BLaER1 (cell line): ENCODE measurements at regions not wholly inside any gene's neighbourhood (a gene's known extent, or its start where the extent isn't known, plus 50 kb on each side); places are given as distances from the start of the nearest gene placed in this dataset.
"Not testable (repeated sequence)": the region's sequence is repeated elsewhere in the genome, so short reads cannot be mapped to it uniquely, and the experiment has no call there.

Experiments used
- H3K27ac ChIP-seq: shearing (Covaris generic); formaldehyde crosslinking; 2 replicates; pipeline ENCODE4 v1.8.1; 2022
- H3K27me3 ChIP-seq: shearing (Covaris generic); formaldehyde crosslinking; 2 replicates; pipeline ENCODE4 v1.8.1; 2022
- H3K36me3 ChIP-seq: shearing (Covaris generic); formaldehyde crosslinking; 2 replicates; pipeline ENCODE4 v1.8.1; 2022
- H3K4me1 ChIP-seq: shearing (Covaris generic); formaldehyde crosslinking; 2 replicates; pipeline ENCODE4 v1.8.1; 2022
- H3K4me2 ChIP-seq: shearing (Covaris generic); formaldehyde crosslinking; 2 replicates; pipeline ENCODE4 v1.8.1; 2022
- H3K4me3 ChIP-seq: shearing (Covaris generic); formaldehyde crosslinking; 2 replicates; pipeline ENCODE4 v1.8.1; 2022
- H3K9ac ChIP-seq: shearing (Covaris generic); formaldehyde crosslinking; 2 replicates; pipeline ENCODE4 v1.8.1; 2022
- H3K9me3 ChIP-seq: shearing (Covaris generic); formaldehyde crosslinking; 2 replicates; pipeline ENCODE4 v1.8.1; 2022
- H4K20me1 ChIP-seq: shearing (Covaris generic); formaldehyde crosslinking; 2 replicates; pipeline ENCODE4 v1.8.1; 2022
- Cebpa-rat ChIP-seq: shearing (Covaris generic); IDR thresholded peaks from 2 replicates; pipeline ENCODE4 v1.8.1; 2022

DNA sequence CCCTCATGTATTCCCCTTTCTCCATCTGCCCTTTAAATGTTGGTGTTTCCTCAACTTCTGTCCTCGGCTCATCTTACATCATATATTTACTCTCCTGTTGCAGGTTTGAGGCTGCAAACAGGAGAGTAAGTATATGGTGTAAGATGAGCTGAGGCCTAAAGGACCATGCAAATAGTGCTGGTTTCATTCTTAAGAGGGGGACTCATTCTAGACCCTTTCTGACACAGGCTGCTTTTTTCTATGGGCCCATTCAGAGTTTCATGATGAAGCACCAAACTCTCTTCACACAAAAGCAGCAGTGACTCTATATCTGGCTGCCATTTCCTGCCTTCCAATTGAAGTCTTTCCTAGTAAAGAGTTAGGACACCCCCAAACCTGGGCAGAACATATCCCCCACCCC lies 218.5 kb downstream of the PHLDA1 start:
- no peak overlapping the region for H3K27ac ChIP-seq

DNA sequence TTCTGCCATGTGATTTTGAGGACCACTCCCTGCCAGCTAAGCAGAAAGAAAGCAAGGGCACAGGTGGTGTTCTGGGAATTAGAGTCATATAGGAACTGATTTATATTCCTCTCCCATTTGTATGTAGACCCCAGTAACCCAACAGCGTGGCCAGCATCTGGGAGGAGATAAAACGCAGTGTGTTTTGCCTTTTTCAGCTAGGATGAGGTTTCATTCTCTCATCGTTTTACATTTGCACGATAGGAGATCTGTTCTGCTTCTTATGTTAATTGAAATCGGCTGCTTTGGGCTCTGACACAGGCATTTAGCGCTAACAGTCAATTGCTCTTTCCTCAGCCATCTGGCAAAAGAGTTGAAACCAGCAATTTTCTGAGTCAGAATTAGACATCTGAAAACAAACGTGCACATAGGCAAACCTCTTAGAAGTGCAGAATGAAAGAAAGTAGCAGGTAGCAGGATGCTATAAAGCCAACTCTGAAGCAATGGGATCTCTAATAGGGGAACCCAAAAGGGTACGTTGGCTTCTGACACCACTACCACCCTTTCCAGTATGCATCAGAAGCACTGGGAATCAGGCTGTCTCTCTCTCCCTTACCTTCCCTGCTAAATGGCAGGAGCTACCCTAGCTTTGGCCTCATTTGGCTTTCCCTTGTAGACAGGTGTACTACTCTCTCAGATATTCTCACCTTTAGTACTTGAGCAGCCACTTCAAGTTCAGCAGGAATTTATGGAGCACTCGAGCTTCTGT lies 219.1 kb downstream of the PHLDA1 start:
- no peak overlapping the region for H3K4me2 ChIP-seq
- H3K27me3 ChIP-seq = no peaks in the 10 kb centered on the region
- no peaks in the 10 kb centered on the region for H3K36me3 ChIP-seq
- TF ChIP-seq Cebpa-rat = no peak
- no peaks in the 10 kb centered on the region for H4K20me1 ChIP-seq
- peaks cover 37% of the 10 kb centered on the region for H3K4me1 ChIP-seq
- H3K27ac ChIP-seq = no peak overlapping the region
- H3K4me3 ChIP-seq = no peak overlapping the region
- H3K9me3 ChIP-seq = peaks cover 9% of the 10 kb centered on the region
- no peak overlapping the region for H3K9ac ChIP-seq

More for the DNA sequence above, 218.5 kb downstream of the PHLDA1 start:
- no peak for TF ChIP-seq Cebpa-rat
- no peaks in the 10 kb centered on the region for H3K36me3 ChIP-seq
- peaks cover 37% of the 10 kb centered on the region for H3K4me1 ChIP-seq
- H3K9me3 ChIP-seq = peaks cover 8% of the 10 kb centered on the region; the same call in 1 of the 2 replicates
- no peak overlapping the region for H3K9ac ChIP-seq
- H3K4me2 ChIP-seq = no peak overlapping the region
- no peaks in the 10 kb centered on the region for H3K27me3 ChIP-seq
- no peak overlapping the region for H3K4me3 ChIP-seq
- H4K20me1 ChIP-seq = no peaks in the 10 kb centered on the region

DNA sequence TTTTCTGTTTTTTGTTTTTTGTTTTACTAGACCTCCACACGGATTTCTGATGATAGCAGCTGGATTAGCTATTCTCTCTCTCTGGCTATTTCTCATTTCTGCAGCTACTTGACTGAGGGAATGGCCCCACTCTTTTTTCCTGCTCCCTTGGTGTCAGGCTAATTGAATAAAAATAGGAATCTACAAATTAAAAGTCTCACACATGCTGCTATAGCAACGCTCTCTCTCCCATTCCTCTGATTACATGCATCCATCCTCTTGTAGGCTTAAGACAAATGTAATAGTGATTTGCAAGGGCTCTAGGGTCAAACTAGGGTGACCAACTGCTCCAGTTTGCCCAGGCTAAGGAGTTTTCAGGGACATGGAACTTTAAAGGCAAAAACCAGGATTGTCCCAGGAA lies 221.8 kb downstream of the PHLDA1 start:
- Histone ChIP-seq H3K9ac (no peak overlapping the region), H3K27me3 (no peaks in the 10 kb centered on the region), H3K4me2 (no peak overlapping the region), H3K4me3 (no peak overlapping the region), H3K9me3 (peaks cover 13% of the 10 kb centered on the region), H3K27ac (no peak overlapping the region), H4K20me1 (no peaks in the 10 kb centered on the region), H3K4me1 (peaks cover 17% of the 10 kb centered on the region), H3K36me3 (no peaks in the 10 kb centered on the region)
- TF ChIP-seq Cebpa-rat = no peak

DNA sequence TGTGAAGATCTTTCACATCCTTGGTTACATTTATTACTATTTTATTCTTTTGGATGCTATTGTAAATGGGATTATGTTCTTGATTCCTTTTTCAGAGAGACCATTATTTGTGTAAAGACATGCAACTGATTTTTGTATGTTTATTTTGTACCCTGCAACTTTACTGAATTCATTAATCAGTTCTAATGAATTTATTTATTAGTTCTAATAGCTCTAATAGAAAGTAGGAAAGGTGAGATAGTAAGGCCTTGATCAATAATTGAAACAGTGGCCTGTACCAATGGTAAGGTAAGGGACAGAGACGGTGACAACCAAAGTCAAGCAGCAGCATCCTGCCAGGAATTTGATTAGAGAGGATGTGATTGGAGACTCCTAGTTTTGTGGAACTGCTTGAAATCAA lies 224.1 kb downstream of the PHLDA1 start:
- TF ChIP-seq Cebpa-rat = no peak
- peaks cover 13% of the 10 kb centered on the region for H3K9me3 ChIP-seq
- H3K27ac ChIP-seq = no peak overlapping the region
- H3K27me3 ChIP-seq = no peaks in the 10 kb centered on the region
- H3K4me1 ChIP-seq = peaks cover 14% of the 10 kb centered on the region
- no peaks in the 10 kb centered on the region for H4K20me1 ChIP-seq
- no peak overlapping the region for H3K4me3 ChIP-seq
- no peak overlapping the region for H3K9ac ChIP-seq
- H3K4me2 ChIP-seq = no peak overlapping the region
- H3K36me3 ChIP-seq = no peaks in the 10 kb centered on the region

DNA sequence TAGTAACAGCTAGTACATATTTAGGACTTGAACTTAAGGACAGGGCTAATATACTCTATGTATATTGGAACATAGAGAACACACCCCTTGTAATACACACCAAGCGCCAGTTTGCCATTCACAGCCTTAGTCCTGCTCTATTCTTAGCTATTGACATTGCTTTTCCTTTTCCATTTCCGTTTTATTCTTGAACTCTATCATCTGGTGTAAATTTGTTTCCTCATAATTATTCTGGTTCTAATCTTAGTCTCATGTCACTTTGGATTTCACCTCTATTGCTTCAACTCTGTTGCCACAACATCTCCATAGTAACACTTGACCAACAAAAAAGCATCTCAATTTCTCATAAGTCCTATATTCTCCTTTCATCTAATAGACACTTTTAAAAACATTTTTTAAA lies 225.7 kb downstream of the PHLDA1 start:
- H3K4me1 ChIP-seq = peaks cover 14% of the 10 kb centered on the region
- H4K20me1 ChIP-seq = no peaks in the 10 kb centered on the region
- H3K36me3 ChIP-seq = no peaks in the 10 kb centered on the region
- H3K9me3 ChIP-seq = peaks cover 13% of the 10 kb centered on the region
- H3K4me2 ChIP-seq = peak overlapping the region; percentile 20
- no peak overlapping the region for H3K4me3 ChIP-seq
- TF ChIP-seq Cebpa-rat = no peak
- H3K9ac ChIP-seq = no peak overlapping the region
- no peak overlapping the region for H3K27ac ChIP-seq
- H3K27me3 ChIP-seq = no peaks in the 10 kb centered on the region

DNA sequence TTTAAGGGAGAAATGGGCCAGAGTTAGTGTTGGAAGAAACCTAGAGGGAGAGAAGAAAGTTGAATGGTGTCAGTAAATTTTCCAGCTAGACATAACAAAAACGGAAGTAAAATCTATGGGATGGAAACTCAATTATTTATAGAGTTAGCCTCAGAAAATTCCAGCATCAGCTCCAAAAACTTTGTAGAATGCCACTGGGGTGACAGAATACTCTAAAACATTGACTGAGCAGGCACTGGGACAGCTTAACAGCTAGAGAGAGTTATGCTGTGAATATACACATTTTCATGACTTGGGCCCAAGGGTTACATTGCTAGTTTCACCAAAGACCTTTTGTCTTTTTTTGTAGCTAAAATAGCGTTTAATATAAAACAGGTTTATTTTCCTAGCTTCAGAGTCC lies 226.3 kb downstream of the PHLDA1 start:
- no peak for TF ChIP-seq Cebpa-rat
- no peak overlapping the region for H3K9ac ChIP-seq
- peaks cover 13% of the 10 kb centered on the region for H3K9me3 ChIP-seq
- H3K4me3 ChIP-seq = no peak overlapping the region
- H3K27ac ChIP-seq = no peak overlapping the region
- H3K36me3 ChIP-seq = no peaks in the 10 kb centered on the region
- H4K20me1 ChIP-seq = no peaks in the 10 kb centered on the region
- H3K4me2 ChIP-seq = peak overlapping the region; percentile 20; the same call in 1 of the 2 replicates
- H3K4me1 ChIP-seq = peaks cover 14% of the 10 kb centered on the region
- no peaks in the 10 kb centered on the region for H3K27me3 ChIP-seq

DNA sequence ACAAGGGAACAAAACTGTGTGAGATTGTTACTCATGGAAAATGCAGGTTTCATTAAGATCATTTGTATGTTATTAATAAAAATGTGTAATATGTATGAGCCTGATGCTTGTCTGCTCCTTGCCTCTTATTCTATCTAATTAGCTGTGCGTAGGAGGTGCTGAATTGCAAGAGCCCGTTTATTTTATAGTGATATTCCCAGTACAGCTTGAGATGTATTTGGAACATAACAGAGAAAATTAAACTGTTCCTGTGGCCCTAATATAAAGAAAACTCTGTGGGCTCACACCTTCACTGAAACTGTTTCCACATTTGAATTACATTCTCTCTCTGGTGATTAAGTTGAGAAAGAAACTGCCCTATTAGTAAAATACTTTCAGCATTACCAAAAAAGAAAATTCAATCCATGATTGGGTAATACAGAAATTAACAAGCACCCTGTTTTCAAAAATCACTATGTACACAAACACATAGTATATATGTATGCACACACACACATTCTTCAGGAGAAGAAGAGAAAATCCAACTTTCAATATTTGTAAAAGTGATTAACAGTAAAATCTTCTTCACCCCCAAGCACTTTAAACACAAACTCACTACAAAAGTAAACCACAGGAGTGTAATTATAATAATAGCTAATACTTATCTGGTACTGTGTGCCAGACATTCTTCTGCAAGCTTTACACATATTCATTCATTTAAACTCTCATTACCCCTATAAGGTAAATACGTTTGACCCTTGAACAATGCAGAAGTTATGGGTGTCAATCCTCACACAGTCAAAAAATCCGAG lies 233.2 kb downstream of the PHLDA1 start:
- no peaks in the 10 kb centered on the region for H3K36me3 ChIP-seq
- H3K4me1 ChIP-seq = peaks cover 2% of the 10 kb centered on the region; the same call in 1 of the 2 replicates
- H3K27ac ChIP-seq = no peak overlapping the region
- H3K4me3 ChIP-seq = no peak overlapping the region
- no peaks in the 10 kb centered on the region for H4K20me1 ChIP-seq
- H3K9ac ChIP-seq = no peak overlapping the region
- no peaks in the 10 kb centered on the region for H3K9me3 ChIP-seq
- H3K4me2 ChIP-seq = no peak overlapping the region
- H3K27me3 ChIP-seq = no peaks in the 10 kb centered on the region
- no peak for TF ChIP-seq Cebpa-rat

DNA sequence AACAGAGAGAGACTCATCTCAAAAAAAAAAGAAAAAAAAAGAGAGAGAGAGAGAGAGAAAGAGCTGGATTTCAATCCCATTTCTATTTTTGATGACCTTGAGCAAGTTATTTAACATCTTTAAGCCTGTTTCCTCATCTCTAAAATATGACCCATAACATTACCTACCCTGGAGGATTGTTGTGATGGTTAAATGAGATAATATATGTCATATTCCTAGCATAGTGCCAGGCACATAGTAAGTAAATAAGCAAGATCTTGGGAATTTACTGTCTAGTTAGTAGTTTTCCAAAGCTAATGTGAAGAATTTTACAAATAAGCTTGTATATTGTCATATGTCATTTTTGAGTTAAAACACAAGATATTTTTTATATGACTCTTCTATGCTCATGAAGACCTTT lies 236.5 kb downstream of the PHLDA1 start:
- no peak overlapping the region for H3K4me2 ChIP-seq
- H3K36me3 ChIP-seq = no peaks in the 10 kb centered on the region
- no peak overlapping the region for H3K27ac ChIP-seq
- TF ChIP-seq Cebpa-rat = no peak
- H3K4me1 ChIP-seq = no peaks in the 10 kb centered on the region
- no peaks in the 10 kb centered on the region for H3K9me3 ChIP-seq
- H3K4me3 ChIP-seq = no peak overlapping the region
- no peak overlapping the region for H3K9ac ChIP-seq
- H3K27me3 ChIP-seq = no peaks in the 10 kb centered on the region
- no peaks in the 10 kb centered on the region for H4K20me1 ChIP-seq

DNA sequence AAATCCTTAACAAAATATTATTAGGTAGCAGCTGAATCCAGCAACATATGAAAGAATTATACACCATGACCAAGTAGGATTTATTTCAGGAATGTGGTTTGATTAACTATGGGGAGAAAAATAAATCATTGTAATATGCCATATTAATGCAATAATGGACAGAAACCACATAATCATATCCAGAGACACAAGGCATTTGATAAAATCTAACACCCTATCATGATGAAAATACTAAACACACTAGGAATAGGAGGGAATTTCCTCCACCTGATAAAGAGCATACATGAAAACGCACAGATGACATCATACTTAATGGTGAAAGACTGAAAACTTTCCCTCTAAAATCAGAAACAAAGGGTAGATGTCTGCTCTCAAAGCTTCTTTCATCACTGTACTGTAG lies 238.9 kb downstream of the PHLDA1 start:
- no peaks in the 10 kb centered on the region for H3K4me1 ChIP-seq
- H3K4me3 ChIP-seq = no peak overlapping the region
- no peaks in the 10 kb centered on the region for H3K36me3 ChIP-seq
- no peak overlapping the region for H3K9ac ChIP-seq
- H3K27me3 ChIP-seq = no peaks in the 10 kb centered on the region
- no peak overlapping the region for H3K4me2 ChIP-seq
- H4K20me1 ChIP-seq = no peaks in the 10 kb centered on the region
- no peak for TF ChIP-seq Cebpa-rat
- no peaks in the 10 kb centered on the region for H3K9me3 ChIP-seq
- H3K27ac ChIP-seq = no peak overlapping the region

DNA sequence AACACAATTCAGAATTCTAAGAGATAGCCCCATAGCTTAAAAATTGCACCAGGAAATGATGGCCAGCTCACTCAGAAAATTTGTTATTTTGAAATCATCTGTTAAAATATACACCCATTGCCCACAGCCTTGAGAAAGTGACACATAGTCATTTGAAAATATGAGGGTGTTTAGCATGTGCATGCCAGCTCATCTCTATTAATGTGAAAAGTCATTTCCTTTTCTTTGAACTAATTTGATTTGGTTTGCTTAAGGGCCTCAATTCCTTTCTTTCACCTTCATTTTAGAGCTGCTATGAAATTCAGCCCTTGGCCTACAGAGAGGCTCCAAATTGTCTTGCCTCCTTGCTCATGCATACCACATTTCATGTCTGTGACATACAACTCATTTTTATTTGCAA lies 241.4 kb downstream of the PHLDA1 start:
- no peak for TF ChIP-seq Cebpa-rat
- Histone ChIP-seq H3K4me1 (no peaks in the 10 kb centered on the region), H4K20me1 (no peaks in the 10 kb centered on the region), H3K27me3 (no peaks in the 10 kb centered on the region), H3K9ac (no peak overlapping the region), H3K36me3 (no peaks in the 10 kb centered on the region), H3K4me3 (no peak overlapping the region), H3K4me2 (no peak overlapping the region), H3K27ac (no peak overlapping the region), H3K9me3 (no peaks in the 10 kb centered on the region)

DNA sequence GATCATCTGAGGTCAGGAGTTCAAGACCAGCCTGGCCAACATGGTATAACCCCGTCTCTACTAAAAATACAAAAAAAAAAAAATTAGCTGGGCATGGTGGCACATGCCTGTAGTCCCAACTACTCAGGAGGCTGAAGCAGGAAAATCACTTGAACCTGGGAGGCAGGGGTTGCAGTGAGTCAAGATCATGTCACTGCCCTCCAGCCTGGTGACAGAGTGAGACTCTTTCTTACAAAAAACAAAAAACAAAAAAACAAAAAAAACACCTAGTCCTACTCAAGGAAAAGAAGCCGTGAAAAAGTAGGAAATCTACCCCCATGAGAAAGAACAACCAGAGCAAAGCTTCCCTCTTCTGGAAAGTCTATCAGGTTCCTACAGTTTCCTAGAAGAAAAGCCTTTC lies 244.4 kb downstream of the PHLDA1 start:
- peaks cover 14% of the 10 kb centered on the region for H3K4me1 ChIP-seq
- not testable (repeated sequence) for H3K27me3 ChIP-seq, H4K20me1 ChIP-seq, H3K9me3 ChIP-seq, H3K4me2 ChIP-seq, H3K36me3 ChIP-seq, H3K4me3 ChIP-seq, H3K9ac ChIP-seq, H3K27ac ChIP-seq
